Spleen (tissue), 11 donors: ENCODE measurements at regions not wholly inside any gene's neighbourhood (a gene's known extent, or its start where the extent isn't known, plus 50 kb on each side); places are given as distances from the start of the nearest gene placed in this dataset.

Experiments
- DNase-seq: peaks from one replicate; pipeline ENCODE4 v3.0.0-alpha.2; 2020
- H3K27ac ChIP-seq, 8 donors: fragments of 200-600 bp; sonication (generic) in 7 of 8; 1 replicate in 4 of 8; 2 replicates in 4 of 8; pipeline versions ENCODE4 v1.5.0 to v1.8.0; 2016 to 2021; ENCODE audit warnings: inconsistent platforms in 4 of 8, mild to moderate bottlenecking in 4 of 8, moderate library complexity in 1 of 8
- H3K27me3 ChIP-seq, 7 donors: fragments of 200-600 bp; sonication (generic) in 6 of 7; replicated peaks in 1 of 7; 1 replicate in 4 of 7; 2 replicates in 3 of 7; pipeline versions ENCODE4 v1.5.0 to v1.8.0; 2016 to 2021; ENCODE audit warnings: inconsistent platforms in 3 of 7, mild to moderate bottlenecking in 1 of 7
- H3K36me3 ChIP-seq, 6 donors: fragments of 200-600 bp; sonication (generic) in 5 of 6; 1 replicate in 4 of 6; 2 replicates in 2 of 6; pipeline versions ENCODE4 v1.5.0 to v1.8.0; 2016 to 2021; ENCODE audit warnings: inconsistent platforms in 2 of 6
- H3K4me1 ChIP-seq, 6 donors: fragments of 200-600 bp; sonication (generic) in 5 of 6; 1 replicate in 3 of 6; 2 replicates in 3 of 6; pipeline versions ENCODE4 v1.5.0 to v1.8.0; 2016 to 2021; ENCODE audit warnings: inconsistent platforms in 3 of 6
- H3K4me3 ChIP-seq, 8 donors: fragments of 200-600 bp; sonication (generic) in 7 of 8; 1 replicate in 4 of 8; 2 replicates in 4 of 8; pipeline versions ENCODE4 v1.5.0 to v1.8.0; 2016 to 2021; ENCODE audit warnings: inconsistent platforms in 4 of 8, mild to moderate bottlenecking in 4 of 8, moderate library complexity in 2 of 8
- H3K9me3 ChIP-seq, 8 donors: fragments of 200-600 bp; sonication (generic) in 7 of 8; 1 replicate in 4 of 8; 2 replicates in 4 of 8; pipeline versions ENCODE4 v1.5.0 to v1.8.0; 2016 to 2021; ENCODE audit warnings: inconsistent platforms in 4 of 8
- POLR2A ChIP-seq, 3 donors: fragments of 450-650 bp; IDR thresholded peaks; one replicate each; pipeline ENCODE4 v1.5.1; 2017; ENCODE audit warnings: antibody characterized with exemption in 3 of 3, mild to moderate bottlenecking in 1 of 3
- POLR2AphosphoS5 ChIP-seq, 3 donors: sonication (generic); formaldehyde crosslinking; IDR thresholded peaks; one replicate each; pipeline ENCODE4 v1.5.1; 2017; ENCODE audit warnings: antibody characterized with exemption in 3 of 3
- WGBS, 5 donors: extraction: QIAGEN DNeasy Blood & Tissue Kit in 3 of 5; methylation state at CpG; one replicate each; pipeline versions ENCODE4 v1.1.5 to v1.1.7; 2013 to 2018; 5-methylcytosine and 5-hydroxymethylcytosine counted together
- intact Hi-C: fragments of 100-400 bp; cut with DNase I; formaldehyde crosslinking; loops from one replicate; pipeline ENCODE4 v1.15.0; 2023; ENCODE audit warnings: low total_unique reads
- TF ChIP-seq, protein P1 (sequence below), 11 experiments: fragments of 200-600 bp in 7 of 11; fragments of 450-650 bp in 4 of 11; sonication (generic) in 4 of 11; IDR thresholded peaks in 8 of 11; conservative IDR thresholded peaks in 3 of 11; 1 replicate in 7 of 11; 2 replicates in 4 of 11; pipeline versions ENCODE4 v1.4.0 to v1.8.0; 2016 to 2021; ENCODE audit warnings: antibody characterized with exemption in 11 of 11, inconsistent platforms in 4 of 11, mild to moderate bottlenecking in 1 of 11
- donor health status: healthy with polysubstance abuse.
- donor health status: DM: no; HTN: no; CAD: no; lungs with moderate emphysema.
- donor health status: DM: no; HTN: no; CAD: no.
- donor health status: Bipolar disorder and iron deficiency.
- donor health status: healthy.
- donor health status: DM: no; HTN: no; CAD: no.
- donor health status: DM: yes; HTN: yes; CAD: no.

DNA sequence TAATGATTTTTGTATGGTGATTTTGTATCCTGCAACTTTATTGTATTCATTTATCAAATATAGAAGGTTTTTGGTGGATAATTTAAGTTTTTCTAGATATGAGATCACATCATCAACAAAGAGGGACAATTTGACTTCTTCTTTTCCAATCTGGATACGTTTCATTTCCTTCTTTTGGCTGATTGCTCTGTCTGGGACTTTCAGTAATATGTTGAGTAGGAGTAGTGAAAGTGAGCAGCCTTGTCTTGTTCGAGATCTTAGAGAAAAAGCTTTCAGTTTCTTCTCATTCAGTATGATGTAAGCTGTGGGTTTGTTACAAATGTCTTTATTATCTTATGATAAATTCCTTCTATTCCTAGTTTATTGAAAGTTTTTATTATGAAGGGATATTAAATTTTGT lies 352.0 kb upstream of the DACH1 start:
- Histone ChIP-seq H3K9me3 (peaks cover 0 to 17% (median 0%) of the 10 kb centered on the region in 8 donors), H3K27me3 (no peaks in the 10 kb centered on the region), H3K4me1 (no peaks in the 10 kb centered on the region), H3K4me3 (no peak overlapping the region), H3K36me3 (no peaks in the 10 kb centered on the region), H3K27ac (no peak overlapping the region)
- intact Hi-C loops = no loop called here
- WGBS, 5 donors = 50 to 74% (median 59%) methylated on average over 2 of the region's 2 CpGs
- TF ChIP-seq, protein P1, sequence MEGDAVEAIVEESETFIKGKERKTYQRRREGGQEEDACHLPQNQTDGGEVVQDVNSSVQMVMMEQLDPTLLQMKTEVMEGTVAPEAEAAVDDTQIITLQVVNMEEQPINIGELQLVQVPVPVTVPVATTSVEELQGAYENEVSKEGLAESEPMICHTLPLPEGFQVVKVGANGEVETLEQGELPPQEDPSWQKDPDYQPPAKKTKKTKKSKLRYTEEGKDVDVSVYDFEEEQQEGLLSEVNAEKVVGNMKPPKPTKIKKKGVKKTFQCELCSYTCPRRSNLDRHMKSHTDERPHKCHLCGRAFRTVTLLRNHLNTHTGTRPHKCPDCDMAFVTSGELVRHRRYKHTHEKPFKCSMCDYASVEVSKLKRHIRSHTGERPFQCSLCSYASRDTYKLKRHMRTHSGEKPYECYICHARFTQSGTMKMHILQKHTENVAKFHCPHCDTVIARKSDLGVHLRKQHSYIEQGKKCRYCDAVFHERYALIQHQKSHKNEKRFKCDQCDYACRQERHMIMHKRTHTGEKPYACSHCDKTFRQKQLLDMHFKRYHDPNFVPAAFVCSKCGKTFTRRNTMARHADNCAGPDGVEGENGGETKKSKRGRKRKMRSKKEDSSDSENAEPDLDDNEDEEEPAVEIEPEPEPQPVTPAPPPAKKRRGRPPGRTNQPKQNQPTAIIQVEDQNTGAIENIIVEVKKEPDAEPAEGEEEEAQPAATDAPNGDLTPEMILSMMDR (IDR thresholded peaks at IDR 0.05 in 8 of 11, conservative IDR thresholded peaks at IDR 0.05 in 3 of 11) = no peak
- TF ChIP-seq POLR2AphosphoS5 (IDR thresholded peaks at IDR 0.05) = no peak
- TF ChIP-seq POLR2A (IDR thresholded peaks at IDR 0.05) = no peak
- DNase-seq = no peak

DNA sequence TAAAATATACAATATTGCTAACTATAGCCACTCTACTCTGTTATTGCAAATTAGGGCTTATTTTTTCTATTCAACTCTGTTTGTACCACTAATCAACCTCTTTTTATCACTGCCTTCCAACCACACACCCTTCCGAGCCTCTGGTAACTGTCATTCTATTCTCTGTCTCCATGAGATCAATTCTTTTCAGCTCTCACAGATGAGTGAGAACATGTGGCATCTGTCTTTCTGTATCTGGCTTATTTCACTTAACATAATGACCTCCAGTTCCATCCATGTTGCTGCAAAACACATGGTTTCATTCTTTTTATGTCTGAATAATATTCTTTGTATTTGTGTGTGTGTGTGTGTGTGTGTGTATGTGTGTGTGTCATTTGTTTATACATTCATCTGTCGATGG lies 350.1 kb upstream of the DACH1 start:
- no peaks in the 10 kb centered on the region for H3K36me3 ChIP-seq
- WGBS, 5 donors = 73 to 89% (median 81%) methylated on average over 2 of the region's 2 CpGs
- H3K4me3 ChIP-seq = no peak overlapping the region
- H3K4me1 ChIP-seq = no peaks in the 10 kb centered on the region
- TF ChIP-seq, protein P1 (IDR thresholded peaks at IDR 0.05 in 8 of 11, conservative IDR thresholded peaks at IDR 0.05 in 3 of 11) = no peak
- TF ChIP-seq POLR2A (IDR thresholded peaks at IDR 0.05) = no peak
- TF ChIP-seq POLR2AphosphoS5 (IDR thresholded peaks at IDR 0.05) = no peak
- intact Hi-C loops = no loop called here
- no peak overlapping the region for H3K27ac ChIP-seq
- DNase-seq = no peak
- H3K9me3 ChIP-seq = peaks cover 0 to 15% (median 0%) of the 10 kb centered on the region in 8 donors
- no peaks in the 10 kb centered on the region for H3K27me3 ChIP-seq

DNA sequence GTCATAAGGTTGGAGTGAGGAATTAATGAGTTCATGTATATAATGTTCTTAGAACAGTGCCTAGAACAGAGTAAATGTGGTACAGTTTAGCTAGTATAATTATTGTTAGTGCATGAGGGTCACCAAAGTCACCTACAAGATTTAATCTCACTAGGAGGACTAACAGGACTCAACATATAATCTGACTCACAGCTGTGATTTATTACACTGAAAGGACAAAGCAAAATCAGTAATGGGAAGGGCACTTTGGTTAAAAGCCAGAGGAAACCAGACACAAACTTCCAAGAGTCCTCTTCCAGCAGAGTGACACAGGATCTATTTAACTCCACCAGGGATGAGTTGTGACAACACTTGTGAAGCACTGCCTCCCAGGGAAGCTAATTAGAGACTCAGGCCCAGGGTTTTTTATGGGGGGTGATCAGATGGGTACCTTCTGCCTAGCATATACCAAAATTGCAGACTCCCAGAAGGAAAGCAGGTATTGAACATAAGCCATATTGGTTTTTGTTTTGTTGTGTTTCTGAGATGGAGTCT lies 341.2 kb upstream of the DACH1 start:
- no peak for DNase-seq
- H3K36me3 ChIP-seq = no peaks in the 10 kb centered on the region
- H3K27ac ChIP-seq = no peak overlapping the region
- H3K9me3 ChIP-seq = no peaks in the 10 kb centered on the region
- intact Hi-C loops = no loop called here
- TF ChIP-seq POLR2AphosphoS5 (IDR thresholded peaks at IDR 0.05) (no peak), POLR2A (IDR thresholded peaks at IDR 0.05) (no peak)
- TF ChIP-seq, protein P1 (IDR thresholded peaks at IDR 0.05 in 8 of 11, conservative IDR thresholded peaks at IDR 0.05 in 3 of 11) = no peak
- H3K27me3 ChIP-seq = no peaks in the 10 kb centered on the region
- no peak overlapping the region for H3K4me3 ChIP-seq
- H3K4me1 ChIP-seq = no peaks in the 10 kb centered on the region

DNA sequence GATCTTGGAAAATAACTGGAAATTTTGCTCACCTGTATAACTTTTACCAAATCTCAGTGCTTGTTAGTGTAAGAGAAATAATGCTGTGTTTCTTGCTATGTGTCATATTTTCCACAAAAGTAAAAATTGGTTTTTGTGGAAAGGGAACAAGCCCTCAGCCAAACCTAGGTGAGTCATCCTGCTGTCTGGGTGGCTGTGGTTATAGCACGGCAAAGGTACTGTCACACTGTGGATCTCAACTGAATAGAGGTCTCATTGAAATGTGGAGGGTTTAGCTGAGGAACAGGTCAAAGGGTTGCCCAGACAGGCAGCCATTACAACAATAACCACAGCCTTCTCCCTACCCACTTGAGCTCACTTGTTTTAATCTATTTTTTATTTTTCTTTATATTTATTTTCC lies 338.8 kb upstream of the DACH1 start:
- DNase-seq = no peak
- intact Hi-C loops = no loop called here
- TF ChIP-seq POLR2A (IDR thresholded peaks at IDR 0.05) (no peak), POLR2AphosphoS5 (IDR thresholded peaks at IDR 0.05) (no peak)
- TF ChIP-seq, protein P1 (IDR thresholded peaks at IDR 0.05 in 8 of 11, conservative IDR thresholded peaks at IDR 0.05 in 3 of 11) = no peak
- WGBS, 5 donors = 72 to 83% (median 78%) methylated on average over 1 of the region's 1 CpG
- Histone ChIP-seq H3K4me1 (no peaks in the 10 kb centered on the region), H3K9me3 (no peaks in the 10 kb centered on the region), H3K36me3 (no peaks in the 10 kb centered on the region), H3K27ac (no peak overlapping the region), H3K4me3 (no peak overlapping the region), H3K27me3 (no peaks in the 10 kb centered on the region)
